KMS-11 (cell line): ENCODE measurements at regions not wholly inside any gene's neighbourhood (a gene's known extent, or its start where the extent isn't known, plus 50 kb on each side); places are given as distances from the start of the nearest gene placed in this dataset.

Experiments
- H2AFZ ChIP-seq: fragments of 200-600 bp; sonication (generic); 2 replicates; pipeline ENCODE4 v1.6.1; 2016; ENCODE audit warnings: antibody characterized with exemption, mixed run types, low read depth
- H3K27ac ChIP-seq: fragments of 200-600 bp; sonication (generic); 2 replicates; pipeline ENCODE4 v1.6.1; 2016; ENCODE audit warnings: mild to moderate bottlenecking, mixed run types
- H3K27me3 ChIP-seq: fragments of 200-600 bp; sonication (generic); 2 replicates; pipeline ENCODE4 v1.6.1; 2017; ENCODE audit warnings: mild to moderate bottlenecking, low read depth, mixed run types, moderate library complexity; ENCODE audit not compliant: insufficient read depth
- H3K36me3 ChIP-seq: fragments of 200-600 bp; sonication (generic); 2 replicates; pipeline ENCODE4 v1.6.1; 2017; ENCODE audit warnings: mild to moderate bottlenecking, mixed run types; ENCODE audit not compliant: insufficient read depth
- H3K4me1 ChIP-seq: fragments of 200-600 bp; sonication (generic); 2 replicates; pipeline ENCODE4 v1.6.1; 2016; ENCODE audit warnings: mild to moderate bottlenecking, low read depth, mixed run types; ENCODE audit not compliant: poor library complexity, severe bottlenecking
- H3K4me2 ChIP-seq: fragments of 200-600 bp; sonication (generic); 2 replicates; pipeline ENCODE4 v1.7.0; 2016; ENCODE audit warnings: mild to moderate bottlenecking, mixed run types
- H3K4me3 ChIP-seq: fragments of 200-600 bp; sonication (generic); IDR thresholded peaks from 2 replicates; pipeline ENCODE4 v1.6.1; 2017; ENCODE audit warnings: low read depth, low read length, mixed read lengths; ENCODE audit not compliant: insufficient read depth
- H3K79me2 ChIP-seq: fragments of 200-600 bp; sonication (generic); 2 replicates; pipeline ENCODE4 v1.6.1; 2016; ENCODE audit warnings: low read depth, mixed run types; ENCODE audit not compliant: insufficient read depth
- H3K9ac ChIP-seq: fragments of 200-600 bp; sonication (generic); 2 replicates; pipeline ENCODE4 v1.6.1; 2016; ENCODE audit warnings: mild to moderate bottlenecking, mixed run types
- H4K20me1 ChIP-seq: fragments of 200-600 bp; sonication (generic); 2 replicates; pipeline ENCODE4 v1.6.1; 2016; ENCODE audit warnings: mild to moderate bottlenecking, mixed run types; ENCODE audit not compliant: insufficient read depth
- CTCF ChIP-seq: fragments of 200-600 bp; sonication (generic); conservative IDR thresholded peaks from 2 replicates; pipeline ENCODE4 v1.6.1; 2017; ENCODE audit warnings: low read depth, mild to moderate bottlenecking, antibody characterized with exemption, low read length, moderate library complexity, mixed read lengths

- no peaks in the 10 kb centered on the region for H3K4me1 ChIP-seq
- no peaks in the 10 kb centered on the region for H4K20me1 ChIP-seq
Measured at GRCh38 chr16:9594047-9594446, 502.6 kb downstream of the HAPSTR1 start.

GRCh38 chr16:9594946-9595345, 503.5 kb downstream of the HAPSTR1 start:
- TF ChIP-seq CTCF, result no peak
- H3K27ac ChIP-seq, result no peak overlapping the region

More at GRCh38 chr16:9594047-9594446, 502.6 kb downstream of the HAPSTR1 start:
- Histone ChIP-seq H3K9ac (no peak overlapping the region), H3K4me3 (no peak overlapping the region), H3K36me3 (no peaks in the 10 kb centered on the region), H2AFZ (no peak overlapping the region), H3K27ac (no peak overlapping the region), H3K79me2 (no peaks in the 10 kb centered on the region), H3K27me3 (no peaks in the 10 kb centered on the region), H3K4me2 (no peak overlapping the region)
- TF ChIP-seq CTCF, result no peak

GRCh38 chr16:9595393-9595792, 503.9 kb downstream of the HAPSTR1 start:
- Histone ChIP-seq H3K4me3 (no peak overlapping the region), H4K20me1 (no peaks in the 10 kb centered on the region), H3K27me3 (no peaks in the 10 kb centered on the region), H3K4me2 (no peak overlapping the region), H2AFZ (no peak overlapping the region), H3K79me2 (no peaks in the 10 kb centered on the region), H3K36me3 (no peaks in the 10 kb centered on the region), H3K9ac (no peak overlapping the region), H3K27ac (no peak overlapping the region), H3K4me1 (no peaks in the 10 kb centered on the region)
- no peak for TF ChIP-seq CTCF

More at GRCh38 chr16:9594946-9595345, 503.5 kb downstream of the HAPSTR1 start:
- Histone ChIP-seq H3K4me2 (no peak overlapping the region), H3K27me3 (no peaks in the 10 kb centered on the region), H2AFZ (no peak overlapping the region), H4K20me1 (no peaks in the 10 kb centered on the region), H3K4me1 (no peaks in the 10 kb centered on the region), H3K4me3 (no peak overlapping the region), H3K79me2 (no peaks in the 10 kb centered on the region), H3K9ac (no peak overlapping the region), H3K36me3 (no peaks in the 10 kb centered on the region)

- Histone ChIP-seq H3K4me3 (no peak overlapping the region), H3K4me1 (no peaks in the 10 kb centered on the region), H3K36me3 (no peaks in the 10 kb centered on the region), H3K27me3 (no peaks in the 10 kb centered on the region), H4K20me1 (no peaks in the 10 kb centered on the region), H3K9ac (no peak overlapping the region), H2AFZ (no peak overlapping the region), H3K27ac (no peak overlapping the region), H3K79me2 (no peaks in the 10 kb centered on the region), H3K4me2 (no peak overlapping the region)
- TF ChIP-seq CTCF, result no peak
Measured at GRCh38 chr16:9596788-9597187, 505.3 kb downstream of the HAPSTR1 start.
